ENCODE measurements at regions not wholly inside any gene's neighbourhood (a gene's known extent, or its start where the extent isn't known, plus 50 kb on each side); places are given as distances from the start of the nearest gene placed in this dataset.

GRCh38 chr2:66272751-66273150 is 162.2 kb upstream of the MEIS1 start:
- no peak for TF ChIP-seq CTCF (IDR thresholded peaks at IDR 0.05; ENCODE audit: insufficient read depth, low read length)
- TF ChIP-seq POLR2AphosphoS5 (IDR thresholded peaks at IDR 0.05; ENCODE audit: low read depth), result no peak
- no peak for TF ChIP-seq REST (IDR thresholded peaks at IDR 0.05; ENCODE audit: insufficient replicate concordance, low read depth)

All from HL-60 (cell line).